ENCODE measurements at regions not wholly inside any gene's neighbourhood (a gene's known extent, or its start where the extent isn't known, plus 50 kb on each side); places are given as distances from the start of the nearest gene placed in this dataset.

- no peak overlapping the region for H3K9ac ChIP-seq (ENCODE audit: insufficient read depth in 1 of 2, low read length in 2 of 2)
- 92 to 98% methylated on average over 1 of the region's 1 CpG for WGBS, 2 donors
- H3K27me3 ChIP-seq (ENCODE audit: control insufficient read depth in 3 of 3, insufficient read depth in 3 of 3, low read length in 2 of 3): no peaks in the 10 kb centered on the region
- no peak for TF ChIP-seq CTCF (IDR thresholded peaks at IDR 0.05; ENCODE audit: control extremely low read depth, extremely low read depth)
- no peak overlapping the region for H3K4me3 ChIP-seq
- ATAC-seq (ENCODE audit: insufficient read depth, low FRiP score): no peak
- peaks cover 0 to 9% (median 0%) of the 10 kb centered on the region in 5 donors for H3K4me1 ChIP-seq (ENCODE audit: control insufficient read depth in 5 of 5, insufficient read depth in 5 of 5, low read length in 5 of 5)
- H3K9me3 ChIP-seq (ENCODE audit: control insufficient read depth in 4 of 4, insufficient read depth in 3 of 4, low read length in 3 of 4): no peaks in the 10 kb centered on the region
- H3K27ac ChIP-seq (ENCODE audit: low read depth in 1 of 2, low read length in 1 of 2): no peak overlapping the region
- no peaks in the 10 kb centered on the region for H3K36me3 ChIP-seq (ENCODE audit: control insufficient read depth in 4 of 4, insufficient read depth in 4 of 4, low read length in 4 of 4)
- no peak for DNase-seq
Observed at GRCh38 chr6:126113261-126113660, 126.9 kb downstream of the TRMT11 start.

- no peak overlapping the region for H3K4me3 ChIP-seq
- WGBS, 2 donors: 94 to 99% methylated on average over 2 of the region's 2 CpGs
- no peaks in the 10 kb centered on the region for H3K9me3 ChIP-seq (ENCODE audit: control insufficient read depth in 4 of 4, insufficient read depth in 3 of 4, low read length in 3 of 4)
- TF ChIP-seq CTCF (IDR thresholded peaks at IDR 0.05; ENCODE audit: control extremely low read depth, extremely low read depth): no peak
- no peak for ATAC-seq (ENCODE audit: insufficient read depth, low FRiP score)
- H3K4me1 ChIP-seq (ENCODE audit: control insufficient read depth in 5 of 5, insufficient read depth in 5 of 5, low read length in 5 of 5): peaks cover 0 to 9% (median 0%) of the 10 kb centered on the region in 5 donors
- H3K36me3 ChIP-seq (ENCODE audit: control insufficient read depth in 4 of 4, insufficient read depth in 4 of 4, low read length in 4 of 4): no peaks in the 10 kb centered on the region
- H3K27ac ChIP-seq (ENCODE audit: low read depth in 1 of 2, low read length in 1 of 2): no peak overlapping the region
- H3K9ac ChIP-seq (ENCODE audit: insufficient read depth in 1 of 2, low read length in 2 of 2): no peak overlapping the region
- no peaks in the 10 kb centered on the region for H3K27me3 ChIP-seq (ENCODE audit: control insufficient read depth in 3 of 3, insufficient read depth in 3 of 3, low read length in 2 of 3)
- no peak for DNase-seq
Observed at GRCh38 chr6:126117251-126117650, 130.9 kb downstream of the TRMT11 start.

GRCh38 chr6:126118058-126118755 is 131.9 kb downstream of the TRMT11 start:
- H3K9me3 ChIP-seq (ENCODE audit: control insufficient read depth in 4 of 4, insufficient read depth in 3 of 4, low read length in 3 of 4): no peaks in the 10 kb centered on the region
- ATAC-seq (ENCODE audit: insufficient read depth, low FRiP score) (no peak), DNase-seq (peak in 2 of 3 donors; percentile 58)
- H3K4me3 ChIP-seq: no peak overlapping the region
- H3K36me3 ChIP-seq (ENCODE audit: control insufficient read depth in 4 of 4, insufficient read depth in 4 of 4, low read length in 4 of 4): no peaks in the 10 kb centered on the region
- H3K4me1 ChIP-seq (ENCODE audit: control insufficient read depth in 5 of 5, insufficient read depth in 5 of 5, low read length in 5 of 5): peaks cover 0 to 9% (median 0%) of the 10 kb centered on the region in 5 donors
- TF ChIP-seq CTCF (IDR thresholded peaks at IDR 0.05; ENCODE audit: control extremely low read depth, extremely low read depth): no peak
- no peaks in the 10 kb centered on the region for H3K27me3 ChIP-seq (ENCODE audit: control insufficient read depth in 3 of 3, insufficient read depth in 3 of 3, low read length in 2 of 3)
- H3K27ac ChIP-seq (ENCODE audit: low read depth in 1 of 2, low read length in 1 of 2): no peak overlapping the region
- no peak overlapping the region for H3K9ac ChIP-seq (ENCODE audit: insufficient read depth in 1 of 2, low read length in 2 of 2)
- 64 to 79% methylated on average over 4 of the region's 4 CpGs for WGBS, 2 donors

- H3K27ac ChIP-seq (ENCODE audit: low read depth in 1 of 2, low read length in 1 of 2): no peak overlapping the region
- WGBS, 2 donors: 81 to 90% methylated on average over 2 of the region's 2 CpGs
- peaks cover 0 to 11% (median 0%) of the 10 kb centered on the region in 5 donors for H3K4me1 ChIP-seq (ENCODE audit: control insufficient read depth in 5 of 5, insufficient read depth in 5 of 5, low read length in 5 of 5)
- ATAC-seq (ENCODE audit: insufficient read depth, low FRiP score): no peak
- H3K9me3 ChIP-seq (ENCODE audit: control insufficient read depth in 4 of 4, insufficient read depth in 3 of 4, low read length in 3 of 4): no peaks in the 10 kb centered on the region
- no peaks in the 10 kb centered on the region for H3K27me3 ChIP-seq (ENCODE audit: control insufficient read depth in 3 of 3, insufficient read depth in 3 of 3, low read length in 2 of 3)
- H3K36me3 ChIP-seq (ENCODE audit: control insufficient read depth in 4 of 4, insufficient read depth in 4 of 4, low read length in 4 of 4): no peaks in the 10 kb centered on the region
- no peak overlapping the region for H3K4me3 ChIP-seq
- DNase-seq: no peak
- H3K9ac ChIP-seq (ENCODE audit: insufficient read depth in 1 of 2, low read length in 2 of 2): no peak overlapping the region
- no peak for TF ChIP-seq CTCF (IDR thresholded peaks at IDR 0.05; ENCODE audit: control extremely low read depth, extremely low read depth)
Observed at GRCh38 chr6:126118936-126119335, 132.6 kb downstream of the TRMT11 start.
